ENCODE measurements at regions not wholly inside any gene's neighbourhood (a gene's known extent, or its start where the extent isn't known, plus 50 kb on each side); places are given as distances from the start of the nearest gene placed in this dataset.

DNA sequence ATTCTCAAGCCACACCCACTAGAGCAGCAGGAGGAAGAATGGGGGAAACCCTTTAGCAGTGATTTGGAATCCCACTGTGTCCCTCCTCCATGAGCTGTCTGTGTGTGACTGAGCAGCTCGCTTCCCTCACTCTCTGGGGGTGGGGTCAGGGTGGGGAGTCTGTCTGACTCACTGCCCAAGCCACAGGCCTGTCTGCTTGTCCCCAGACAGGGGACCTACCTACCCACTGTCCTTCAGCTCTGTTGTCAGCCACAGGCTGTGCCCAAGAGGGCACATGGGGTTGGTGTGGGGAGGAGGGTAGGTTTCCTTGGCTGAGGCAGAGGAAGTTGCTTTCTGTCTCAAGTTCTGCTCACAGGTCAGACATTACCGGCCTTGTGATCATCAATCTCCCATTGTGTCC is 127.0 kb downstream of the MAFB start:
- Histone ChIP-seq H3K36me3 (ENCODE audit: control insufficient read depth in 2 of 2, extremely low read depth in 1 of 2, insufficient read depth in 2 of 2, low read length in 2 of 2) (no peaks in the 10 kb centered on the region), H3K4me3 (replicated peaks in 1 of 3; ENCODE audit: insufficient read depth in 1 of 3, low read depth in 1 of 3, low read length in 3 of 3) (no peak overlapping the region), H3K9ac (replicated peaks; ENCODE audit: extremely low read depth, insufficient read depth, low read length) (no peak overlapping the region), H3K79me2 (ENCODE audit: control insufficient read depth, insufficient read depth, low read length) (no peaks in the 10 kb centered on the region), H2AFZ (ENCODE audit: low read depth, low read length) (no peak overlapping the region), H3K4me2 (ENCODE audit: insufficient read depth, low read length) (no peak overlapping the region), H3K4me1 (ENCODE audit: control insufficient read depth, extremely low read depth, insufficient read depth, low read length) (no peaks in the 10 kb centered on the region), H3K27me3 (ENCODE audit: control insufficient read depth in 2 of 2, insufficient read depth in 2 of 2, low read length in 2 of 2) (no peaks in the 10 kb centered on the region), H4K20me1 (replicated peaks; ENCODE audit: control insufficient read depth, extremely low read depth, insufficient read depth, low read length) (no peaks in the 10 kb centered on the region), H3K9me1 (replicated peaks; ENCODE audit: control insufficient read depth, extremely low read depth, insufficient read depth, low read length) (no peaks in the 10 kb centered on the region), H3K27ac (ENCODE audit: insufficient read depth, low read depth, low read length) (no peak overlapping the region), H3K9me3 (replicated peaks; ENCODE audit: control insufficient read depth, insufficient read depth, low read length) (no peaks in the 10 kb centered on the region)
- FAIRE-seq (no peak), DNase-seq (ENCODE audit: low read depth, low spot score) (no peak)
- TF ChIP-seq, protein P1, sequence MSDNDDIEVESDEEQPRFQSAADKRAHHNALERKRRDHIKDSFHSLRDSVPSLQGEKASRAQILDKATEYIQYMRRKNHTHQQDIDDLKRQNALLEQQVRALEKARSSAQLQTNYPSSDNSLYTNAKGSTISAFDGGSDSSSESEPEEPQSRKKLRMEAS (IDR thresholded peaks at IDR 0.05; ENCODE audit: insufficient read depth, insufficient read length) = no peak
- TF ChIP-seq GATA2 (IDR thresholded peaks at IDR 0.05; ENCODE audit: insufficient read depth, insufficient read length, low read depth, low read length) (no peak), EZH2 (IDR thresholded peaks at IDR 0.05; ENCODE audit: borderline replicate concordance, low read depth, low read length, severe bottlenecking) (no peak), POLR2AphosphoS5 (IDR thresholded peaks at IDR 0.05; ENCODE audit: insufficient read depth, low read depth, low read length) (no peak)
- dilution Hi-C loops (cut with MboI; ENCODE audit: extremely low pct_ligation_motif_present, low sequenced_read_pairs) (no loop called here), intact Hi-C loops (cut with micrococcal nuclease) (no loop called here)
- CTCF ChIA-PET = no interaction called here
- BruUV-seq (replicated peaks) = no TSS peak
- POLR2A ChIA-PET = no interaction called here

DNA sequence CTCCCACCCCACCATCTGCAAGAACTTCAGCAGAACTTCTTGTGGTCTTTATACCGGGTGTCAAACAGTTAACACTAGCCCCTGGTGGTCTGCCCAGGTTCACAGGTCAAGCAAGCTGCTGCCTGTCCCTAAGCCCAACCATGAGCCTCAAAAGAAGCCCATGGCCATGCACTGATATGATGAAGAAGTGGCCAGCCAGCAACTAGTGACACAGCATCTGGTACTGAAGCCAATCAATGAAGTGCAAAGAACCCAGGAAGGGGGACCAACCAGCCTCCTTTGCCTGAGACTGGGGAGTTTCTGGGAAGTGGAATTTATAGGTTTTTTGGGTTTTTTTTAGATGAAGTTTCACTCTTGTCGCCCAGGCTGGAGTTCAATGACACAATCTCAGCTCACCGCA is 127.8 kb downstream of the MAFB start:
- no peak overlapping the region for H3K4me2 ChIP-seq (ENCODE audit: insufficient read depth, low read length)
- no peaks in the 10 kb centered on the region for H3K4me1 ChIP-seq (ENCODE audit: control insufficient read depth, extremely low read depth, insufficient read depth, low read length)
- H2AFZ ChIP-seq (ENCODE audit: low read depth, low read length) = no peak overlapping the region
- no peaks in the 10 kb centered on the region for H3K27me3 ChIP-seq (ENCODE audit: control insufficient read depth in 2 of 2, insufficient read depth in 2 of 2, low read length in 2 of 2)
- FAIRE-seq (no peak), DNase-seq (ENCODE audit: low read depth, low spot score) (no peak)
- no peaks in the 10 kb centered on the region for H3K36me3 ChIP-seq (ENCODE audit: control insufficient read depth in 2 of 2, extremely low read depth in 1 of 2, insufficient read depth in 2 of 2, low read length in 2 of 2)
- ChIA-PET CTCF (no interaction called here), POLR2A (no interaction called here)
- no peaks in the 10 kb centered on the region for H3K79me2 ChIP-seq (ENCODE audit: control insufficient read depth, insufficient read depth, low read length)
- intact Hi-C loops (cut with micrococcal nuclease) = no loop called here
- no peaks in the 10 kb centered on the region for H4K20me1 ChIP-seq (replicated peaks; ENCODE audit: control insufficient read depth, extremely low read depth, insufficient read depth, low read length)
- no peaks in the 10 kb centered on the region for H3K9me1 ChIP-seq (replicated peaks; ENCODE audit: control insufficient read depth, extremely low read depth, insufficient read depth, low read length)
- TF ChIP-seq, protein P2, sequence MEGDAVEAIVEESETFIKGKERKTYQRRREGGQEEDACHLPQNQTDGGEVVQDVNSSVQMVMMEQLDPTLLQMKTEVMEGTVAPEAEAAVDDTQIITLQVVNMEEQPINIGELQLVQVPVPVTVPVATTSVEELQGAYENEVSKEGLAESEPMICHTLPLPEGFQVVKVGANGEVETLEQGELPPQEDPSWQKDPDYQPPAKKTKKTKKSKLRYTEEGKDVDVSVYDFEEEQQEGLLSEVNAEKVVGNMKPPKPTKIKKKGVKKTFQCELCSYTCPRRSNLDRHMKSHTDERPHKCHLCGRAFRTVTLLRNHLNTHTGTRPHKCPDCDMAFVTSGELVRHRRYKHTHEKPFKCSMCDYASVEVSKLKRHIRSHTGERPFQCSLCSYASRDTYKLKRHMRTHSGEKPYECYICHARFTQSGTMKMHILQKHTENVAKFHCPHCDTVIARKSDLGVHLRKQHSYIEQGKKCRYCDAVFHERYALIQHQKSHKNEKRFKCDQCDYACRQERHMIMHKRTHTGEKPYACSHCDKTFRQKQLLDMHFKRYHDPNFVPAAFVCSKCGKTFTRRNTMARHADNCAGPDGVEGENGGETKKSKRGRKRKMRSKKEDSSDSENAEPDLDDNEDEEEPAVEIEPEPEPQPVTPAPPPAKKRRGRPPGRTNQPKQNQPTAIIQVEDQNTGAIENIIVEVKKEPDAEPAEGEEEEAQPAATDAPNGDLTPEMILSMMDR (IDR thresholded peaks at IDR 0.05; ENCODE audit: extremely low read depth in 1 of 2, insufficient read depth in 1 of 2, low read depth in 1 of 2, low read length in 2 of 2) = no peak
- TF ChIP-seq, protein P1 (IDR thresholded peaks at IDR 0.05; ENCODE audit: insufficient read depth, insufficient read length) = no peak
- TF ChIP-seq POLR2AphosphoS5 (IDR thresholded peaks at IDR 0.05; ENCODE audit: insufficient read depth, low read depth, low read length) = no peak
- TF ChIP-seq EZH2 (IDR thresholded peaks at IDR 0.05; ENCODE audit: borderline replicate concordance, low read depth, low read length, severe bottlenecking) = no peak
- no peak for TF ChIP-seq POLR2A (IDR thresholded peaks at IDR 0.05; ENCODE audit: low read depth, low read length)
- TF ChIP-seq GATA2 (IDR thresholded peaks at IDR 0.05; ENCODE audit: insufficient read depth, insufficient read length, low read depth, low read length) = no peak
- TF ChIP-seq MYC (IDR thresholded peaks at IDR 0.05; ENCODE audit: low read depth, low read length) = no peak
- no peak for TF ChIP-seq JUN (IDR thresholded peaks at IDR 0.05; ENCODE audit: borderline replicate concordance, insufficient read depth, insufficient read length, low read depth)
- TF ChIP-seq FOS (IDR thresholded peaks at IDR 0.05; ENCODE audit: borderline replicate concordance, insufficient read depth, low read length) = no peak
- H3K4me3 ChIP-seq (replicated peaks in 1 of 3; ENCODE audit: insufficient read depth in 1 of 3, low read depth in 1 of 3, low read length in 3 of 3) = no peak overlapping the region
- no TSS peak for BruUV-seq (replicated peaks)
- dilution Hi-C loops (cut with MboI; ENCODE audit: extremely low pct_ligation_motif_present, low sequenced_read_pairs) = no loop called here
- H3K27ac ChIP-seq (ENCODE audit: insufficient read depth, low read depth, low read length) = no peak overlapping the region
- no peak overlapping the region for H3K9ac ChIP-seq (replicated peaks; ENCODE audit: extremely low read depth, insufficient read depth, low read length)
- H3K9me3 ChIP-seq (replicated peaks; ENCODE audit: control insufficient read depth, insufficient read depth, low read length) = no peaks in the 10 kb centered on the region
